ENCODE measurements at regions not wholly inside any gene's neighbourhood (a gene's known extent, or its start where the extent isn't known, plus 50 kb on each side); places are given as distances from the start of the nearest gene placed in this dataset.

- 79% methylated on average over 4 of the region's 4 CpGs for WGBS
- no peak for DNase-seq (ENCODE audit: low spot score in 2 of 2)
Measured at GRCh38 chr6:145047891-145048290, 687.4 kb downstream of the EPM2A start.

GRCh38 chr6:145051661-145052060 is 683.7 kb downstream of the EPM2A start:
- Histone ChIP-seq H3K36me3 (no peaks in the 10 kb centered on the region), H3K9me3 (no peaks in the 10 kb centered on the region), H3K4me1 (no peaks in the 10 kb centered on the region), H3K27ac (no peak overlapping the region), H3K4me3 (no peak overlapping the region), H3K27me3 (no peaks in the 10 kb centered on the region)
- WGBS = 69% methylated on average over 2 of the region's 2 CpGs
- TF ChIP-seq EP300 (IDR thresholded peaks at IDR 0.05) (no peak), CTCF (IDR thresholded peaks at IDR 0.05) (no peak), POLR2AphosphoS5 (IDR thresholded peaks at IDR 0.05) (no peak)
- no peak for DNase-seq (ENCODE audit: low spot score in 2 of 2)

More at GRCh38 chr6:145047891-145048290, 687.4 kb downstream of the EPM2A start:
- H3K27me3 ChIP-seq = no peaks in the 10 kb centered on the region
- no peak for TF ChIP-seq POLR2A (IDR thresholded peaks at IDR 0.05)
- no peak for TF ChIP-seq EP300 (IDR thresholded peaks at IDR 0.05)
- TF ChIP-seq CTCF (IDR thresholded peaks at IDR 0.05) = no peak
- no peak for TF ChIP-seq POLR2AphosphoS5 (IDR thresholded peaks at IDR 0.05)
- H3K36me3 ChIP-seq = no peaks in the 10 kb centered on the region
- no peak overlapping the region for H3K27ac ChIP-seq
- no peaks in the 10 kb centered on the region for H3K9me3 ChIP-seq
- H3K4me1 ChIP-seq = no peaks in the 10 kb centered on the region
- no peak overlapping the region for H3K4me3 ChIP-seq

GRCh38 chr6:145055567-145055966 is 679.8 kb downstream of the EPM2A start:
- Histone ChIP-seq H3K4me1 (no peaks in the 10 kb centered on the region), H3K9me3 (no peaks in the 10 kb centered on the region), H3K27ac (no peak overlapping the region), H3K27me3 (no peaks in the 10 kb centered on the region), H3K36me3 (no peaks in the 10 kb centered on the region), H3K4me3 (no peak overlapping the region)
- 68% methylated on average over 1 of the region's 1 CpG for WGBS
- TF ChIP-seq EP300 (IDR thresholded peaks at IDR 0.05) (no peak), POLR2AphosphoS5 (IDR thresholded peaks at IDR 0.05) (no peak), POLR2A (IDR thresholded peaks at IDR 0.05) (no peak), CTCF (IDR thresholded peaks at IDR 0.05) (no peak)
- no peak for DNase-seq (ENCODE audit: low spot score in 2 of 2)

- DNase-seq (ENCODE audit: low spot score in 2 of 2) = no peak
- H3K4me3 ChIP-seq = no peak overlapping the region
- TF ChIP-seq EP300 (IDR thresholded peaks at IDR 0.05) (no peak), CTCF (IDR thresholded peaks at IDR 0.05) (no peak), POLR2A (IDR thresholded peaks at IDR 0.05) (no peak), POLR2AphosphoS5 (IDR thresholded peaks at IDR 0.05) (no peak)
- H3K36me3 ChIP-seq = no peaks in the 10 kb centered on the region
- H3K27me3 ChIP-seq = no peaks in the 10 kb centered on the region
- 50% methylated on average over 1 of the region's 1 CpG for WGBS
- no peaks in the 10 kb centered on the region for H3K9me3 ChIP-seq
- no peaks in the 10 kb centered on the region for H3K4me1 ChIP-seq
- no peak overlapping the region for H3K27ac ChIP-seq
Measured at GRCh38 chr6:145060714-145061113, 674.6 kb downstream of the EPM2A start.

GRCh38 chr6:145063091-145063490 is 672.2 kb downstream of the EPM2A start:
- no peak for TF ChIP-seq POLR2AphosphoS5 (IDR thresholded peaks at IDR 0.05)
- TF ChIP-seq CTCF (IDR thresholded peaks at IDR 0.05) = no peak
- no peak for TF ChIP-seq POLR2A (IDR thresholded peaks at IDR 0.05)
- no peak for TF ChIP-seq EP300 (IDR thresholded peaks at IDR 0.05)
- H3K36me3 ChIP-seq = no peaks in the 10 kb centered on the region
- H3K27me3 ChIP-seq = no peaks in the 10 kb centered on the region
- no peaks in the 10 kb centered on the region for H3K4me1 ChIP-seq
- H3K4me3 ChIP-seq = no peak overlapping the region
- H3K27ac ChIP-seq = no peak overlapping the region
- H3K9me3 ChIP-seq = no peaks in the 10 kb centered on the region
- DNase-seq (ENCODE audit: low spot score in 2 of 2) = no peak

All from suprapubic skin (tissue), 4 donors.